ENCODE measurements at regions not wholly inside any gene's neighbourhood (a gene's known extent, or its start where the extent isn't known, plus 50 kb on each side); places are given as distances from the start of the nearest gene placed in this dataset.

- no peak for ATAC-seq
- intact Hi-C loops (cut with micrococcal nuclease; ENCODE audit: unreplicated experiment) = no loop called here
- Histone ChIP-seq H2AFZ (ENCODE audit: low read length) (no peak overlapping the region), H3K9me3 (ENCODE audit: low read length) (no peaks in the 10 kb centered on the region), H3K36me3 (replicated peaks in 1 of 2; ENCODE audit: control insufficient read depth in 1 of 2, insufficient read depth in 2 of 2, low read length in 2 of 2) (no peaks in the 10 kb centered on the region), H3K27me3 (ENCODE audit: control insufficient read depth in 1 of 2, insufficient read depth in 2 of 2, low read length in 2 of 2) (peaks cover 0 to 3% of the 10 kb centered on the region in 2 experiments; a peak in 2 of 5 replicates), H3K4me2 (ENCODE audit: low read depth, low read length) (no peak overlapping the region), H3K4me1 (ENCODE audit: insufficient read depth, low read length) (no peaks in the 10 kb centered on the region), H3K4me3 (replicated peaks in 1 of 3; ENCODE audit: insufficient read depth in 1 of 3, low read depth in 2 of 3, low read length in 3 of 3) (no peak overlapping the region), H3K27ac (ENCODE audit: extremely low read length, insufficient read depth, low read length) (no peak overlapping the region), H4K20me1 (ENCODE audit: insufficient read depth, low read length) (no peaks in the 10 kb centered on the region), H3K9ac (ENCODE audit: insufficient read depth, low read depth, low read length) (no peak overlapping the region), H3K79me2 (ENCODE audit: insufficient read depth, low read length) (no peaks in the 10 kb centered on the region)
- TF ChIP-seq TEAD3 (CRISPR knock-in tag; optimal IDR thresholded peaks at IDR 0.05; ENCODE audit: borderline replicate concordance) (no peak), DNMT1 (CRISPR knock-in tag; IDR thresholded peaks at IDR 0.05) (no peak), ZNF629 (CRISPR knock-in tag; conservative IDR thresholded peaks at IDR 0.05) (no peak), ASH2L (IDR thresholded peaks at IDR 0.05; ENCODE audit: insufficient read length, low read depth, low read length) (no peak), RNF219 (CRISPR knock-in tag; IDR thresholded peaks at IDR 0.05) (no peak), PRMT3 (CRISPR knock-in tag; IDR thresholded peaks at IDR 0.05; ENCODE audit: borderline replicate concordance, low read depth) (no peak), ATF4 (CRISPR knock-in tag; IDR thresholded peaks at IDR 0.05) (no peak), ZNF558 (CRISPR knock-in tag; IDR thresholded peaks at IDR 0.05; ENCODE audit: borderline replicate concordance) (no peak), HINFP (CRISPR knock-in tag; IDR thresholded peaks at IDR 0.05; ENCODE audit: low read depth) (no peak), ZNF607 (CRISPR knock-in tag; IDR thresholded peaks at IDR 0.05; ENCODE audit: borderline replicate concordance) (no peak), ZNF790 (CRISPR knock-in tag; IDR thresholded peaks at IDR 0.05; ENCODE audit: borderline replicate concordance) (no peak), IRF9 (CRISPR knock-in tag; IDR thresholded peaks at IDR 0.05; ENCODE audit: borderline replicate concordance) (no peak), ZNF274 (CRISPR knock-in tag; IDR thresholded peaks at IDR 0.05) (no peak), ZNF713 (CRISPR knock-in tag; IDR thresholded peaks at IDR 0.05) (no peak), ZNF589 (CRISPR knock-in tag; conservative IDR thresholded peaks at IDR 0.05) (no peak), ZBTB7B (CRISPR knock-in tag; IDR thresholded peaks at IDR 0.05) (no peak), ZFP36L1 (CRISPR knock-in tag; IDR thresholded peaks at IDR 0.05) (no peak)
- 26% methylated on average over 8 of the region's 8 CpGs for WGBS (ENCODE audit: low lambda C conversion rate)
- ChIA-PET CTCF (ENCODE audit: low intra/inter-chr PET ratio, low total read pairs) (no interaction called here), POLR2A (no interaction called here)
- no TSS peak for BruUV-seq (replicated peaks)
- DNase-seq (ENCODE audit: low spot score) = no peak
- no peak for FAIRE-seq
- in situ Hi-C loops (cut with HindIII; ENCODE audit: extremely low pct_ligation_motif_present, low pct_unique_long_range_greater_than_20kb) = no loop called here
Measured at GRCh38 chr5:32842813-32843530, 131.9 kb downstream of the NPR3 start.
